PC-9 (cell line): ENCODE measurements at regions not wholly inside any gene's neighbourhood (a gene's known extent, or its start where the extent isn't known, plus 50 kb on each side); places are given as distances from the start of the nearest gene placed in this dataset.

Source experiments
- BruUV-seq: library from RNA; stranded (reverse); fragments of 400-500 nt; replicated peaks from 2 replicates; lab custom pipeline; 2021; lab: Mats Ljungman, UMichigan
- CTCF ChIA-PET: fragments of 300-600 bp; sonication (Branson Sonifier 250); formaldehyde crosslinking; loops from one replicate; lab custom pipeline; 2022; ENCODE audit warnings: antibody characterized with exemption; lab: Charles Lee
- POLR2A ChIA-PET: fragments of 300-600 bp; sonication (Branson Sonifier 250); formaldehyde crosslinking; loops from one replicate; lab custom pipeline; 2022; ENCODE audit warnings: antibody characterized with exemption; ENCODE audit not compliant: unreplicated experiment; lab: Charles Lee
- DNase-seq, 2 experiments: peaks; one replicate each; pipeline versions ENCODE4 v3.0.0 to v3.0.0-alpha.2; 2015 to 2022; ENCODE audit warnings: mixed read lengths in 1 of 2
- H2AFZ ChIP-seq: fragments of 200-600 bp; sonication (generic); 2 replicates; pipeline ENCODE4 v1.8.1; 2017; ENCODE audit warnings: antibody characterized with exemption
- H3F3A ChIP-seq: fragments of 200-600 bp; sonication (generic); 2 replicates; pipeline ENCODE4 v1.8.1; 2017; ENCODE audit warnings: antibody characterized with exemption, mild to moderate bottlenecking, low read depth; ENCODE audit not compliant: insufficient read depth
- H3K27ac ChIP-seq: fragments of 200-600 bp; sonication (generic); 2 replicates; pipeline ENCODE4 v1.6.1; 2016; ENCODE audit warnings: mixed run types
- H3K27me3 ChIP-seq: fragments of 200-600 bp; sonication (generic); 2 replicates; pipeline ENCODE4 v1.6.1; 2016; ENCODE audit warnings: low read depth, mixed run types; ENCODE audit not compliant: insufficient read depth
- H3K36me3 ChIP-seq: fragments of 200-600 bp; sonication (generic); 2 replicates; pipeline ENCODE4 v1.6.1; 2016; ENCODE audit warnings: low read depth, mixed run types
- H3K4me1 ChIP-seq: fragments of 200-600 bp; sonication (generic); replicated peaks from 2 replicates; pipeline ENCODE4 v1.6.1; 2016; ENCODE audit warnings: mixed run types; ENCODE audit not compliant: insufficient read depth
- H3K4me2 ChIP-seq: fragments of 200-600 bp; sonication (generic); 2 replicates; pipeline ENCODE4 v1.6.1; 2017; ENCODE audit warnings: mixed run types
- H3K4me3 ChIP-seq: fragments of 200-600 bp; sonication (generic); 2 replicates; pipeline ENCODE4 v1.6.1; 2016; ENCODE audit warnings: mixed run types
- H3K79me2 ChIP-seq: fragments of 200-600 bp; sonication (generic); 2 replicates; pipeline ENCODE4 v1.6.1; 2017; ENCODE audit warnings: low read depth, mixed run types
- H3K9me2 ChIP-seq: fragments of 200-600 bp; sonication (generic); 2 replicates; pipeline ENCODE4 v1.8.1; 2017; ENCODE audit warnings: mild to moderate bottlenecking; ENCODE audit not compliant: insufficient read depth
- H3K9me3 ChIP-seq: fragments of 200-600 bp; sonication (generic); 2 replicates; pipeline ENCODE4 v1.8.1; 2016; ENCODE audit warnings: low read depth; ENCODE audit not compliant: insufficient read depth
- H4K20me1 ChIP-seq: fragments of 200-600 bp; sonication (generic); 2 replicates; pipeline ENCODE4 v1.8.1; 2017; ENCODE audit not compliant: insufficient read depth
- EZH2 ChIP-seq: fragments of 200-600 bp; sonication (generic); IDR thresholded peaks from 2 replicates; pipeline ENCODE4 v1.8.0; 2017; ENCODE audit warnings: antibody characterized with exemption, low read depth
- intact Hi-C: fragments of 100-400 bp; cut with micrococcal nuclease; formaldehyde crosslinking; loops from one replicate; pipeline ENCODE4 v1.10.0; 2022; ENCODE audit not compliant: unreplicated experiment
- TF ChIP-seq, protein P1 (sequence below): fragments of 200-600 bp; sonication (generic); conservative IDR thresholded peaks from 2 replicates; pipeline ENCODE4 v1.6.1; 2017; ENCODE audit warnings: mixed run types, antibody characterized with exemption, mild to moderate bottlenecking, moderate library complexity

DNA sequence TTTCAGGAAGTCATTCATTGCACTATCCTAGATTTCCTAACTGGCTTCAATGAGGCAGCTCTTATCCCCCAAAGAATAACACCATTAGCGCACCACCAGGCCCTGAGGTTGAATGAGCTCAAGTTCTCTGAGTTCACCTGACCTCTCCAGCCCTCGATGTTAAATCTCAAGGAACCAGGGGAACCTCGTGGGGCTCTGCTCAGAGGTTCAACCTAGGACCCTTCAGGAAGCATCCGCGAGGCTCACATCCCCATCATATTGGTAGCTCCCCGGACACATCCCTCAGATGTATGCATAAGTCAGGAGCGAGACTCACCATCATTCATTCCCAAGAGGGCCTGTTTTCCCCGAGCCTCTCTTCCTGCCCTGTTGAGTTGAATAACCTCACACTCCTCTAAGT, 145.6 kb upstream of the KLHL29 start:
- no peak overlapping the region for H3K4me2 ChIP-seq
- CTCF ChIA-PET, result no interaction called here
- no TSS peak for BruUV-seq

DNA sequence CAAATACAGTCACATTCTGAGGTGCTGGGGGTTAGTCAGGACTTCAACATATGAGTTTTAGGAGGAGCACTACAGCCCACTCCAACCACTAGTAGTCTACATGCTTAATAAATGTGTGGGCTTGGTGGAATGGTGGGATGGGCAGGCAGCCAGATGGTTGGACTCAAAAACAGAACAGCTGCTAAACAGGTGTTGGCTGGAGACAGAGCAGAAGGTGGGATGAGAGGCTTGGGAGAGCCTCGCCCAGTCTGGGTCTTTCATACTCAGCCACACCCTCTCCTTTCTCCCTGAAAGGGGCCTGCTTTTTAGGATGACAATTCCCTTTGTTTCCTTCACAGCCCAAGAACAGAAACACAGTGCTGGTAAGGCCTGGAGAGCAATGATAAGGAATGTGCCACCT, 143.9 kb upstream of the KLHL29 start:
- Histone ChIP-seq H4K20me1 (no peaks in the 10 kb centered on the region), H3K79me2 (no peaks in the 10 kb centered on the region), H2AFZ (no peak overlapping the region), H3K4me1 (no peaks in the 10 kb centered on the region), H3K27ac (no peak overlapping the region), H3K9me2 (no peaks in the 10 kb centered on the region), H3F3A (no peaks in the 10 kb centered on the region), H3K27me3 (peaks cover 75% of the 10 kb centered on the region), H3K4me2 (no peak overlapping the region), H3K36me3 (no peaks in the 10 kb centered on the region), H3K9me3 (no peaks in the 10 kb centered on the region), H3K4me3 (no peak overlapping the region)
- DNase-seq, result no peak
- CTCF ChIA-PET, result no interaction called here
- POLR2A ChIA-PET, result no interaction called here
- intact Hi-C loops, result no loop called here
- no TSS peak for BruUV-seq
- TF ChIP-seq EZH2, result no peak
- TF ChIP-seq, protein P1, sequence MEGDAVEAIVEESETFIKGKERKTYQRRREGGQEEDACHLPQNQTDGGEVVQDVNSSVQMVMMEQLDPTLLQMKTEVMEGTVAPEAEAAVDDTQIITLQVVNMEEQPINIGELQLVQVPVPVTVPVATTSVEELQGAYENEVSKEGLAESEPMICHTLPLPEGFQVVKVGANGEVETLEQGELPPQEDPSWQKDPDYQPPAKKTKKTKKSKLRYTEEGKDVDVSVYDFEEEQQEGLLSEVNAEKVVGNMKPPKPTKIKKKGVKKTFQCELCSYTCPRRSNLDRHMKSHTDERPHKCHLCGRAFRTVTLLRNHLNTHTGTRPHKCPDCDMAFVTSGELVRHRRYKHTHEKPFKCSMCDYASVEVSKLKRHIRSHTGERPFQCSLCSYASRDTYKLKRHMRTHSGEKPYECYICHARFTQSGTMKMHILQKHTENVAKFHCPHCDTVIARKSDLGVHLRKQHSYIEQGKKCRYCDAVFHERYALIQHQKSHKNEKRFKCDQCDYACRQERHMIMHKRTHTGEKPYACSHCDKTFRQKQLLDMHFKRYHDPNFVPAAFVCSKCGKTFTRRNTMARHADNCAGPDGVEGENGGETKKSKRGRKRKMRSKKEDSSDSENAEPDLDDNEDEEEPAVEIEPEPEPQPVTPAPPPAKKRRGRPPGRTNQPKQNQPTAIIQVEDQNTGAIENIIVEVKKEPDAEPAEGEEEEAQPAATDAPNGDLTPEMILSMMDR, result no peak

More for the DNA sequence above, 145.6 kb upstream of the KLHL29 start:
- Histone ChIP-seq H3K4me1 (no peaks in the 10 kb centered on the region), H4K20me1 (no peaks in the 10 kb centered on the region), H3F3A (no peaks in the 10 kb centered on the region), H3K9me2 (no peaks in the 10 kb centered on the region), H3K27me3 (peaks cover 87% of the 10 kb centered on the region), H2AFZ (no peak overlapping the region), H3K36me3 (no peaks in the 10 kb centered on the region), H3K9me3 (no peaks in the 10 kb centered on the region), H3K79me2 (no peaks in the 10 kb centered on the region), H3K4me3 (no peak overlapping the region), H3K27ac (no peak overlapping the region)
- intact Hi-C loops, result no loop called here
- no peak for TF ChIP-seq EZH2
- TF ChIP-seq, protein P1, result no peak
- no peak for DNase-seq
- POLR2A ChIA-PET, result no interaction called here

DNA sequence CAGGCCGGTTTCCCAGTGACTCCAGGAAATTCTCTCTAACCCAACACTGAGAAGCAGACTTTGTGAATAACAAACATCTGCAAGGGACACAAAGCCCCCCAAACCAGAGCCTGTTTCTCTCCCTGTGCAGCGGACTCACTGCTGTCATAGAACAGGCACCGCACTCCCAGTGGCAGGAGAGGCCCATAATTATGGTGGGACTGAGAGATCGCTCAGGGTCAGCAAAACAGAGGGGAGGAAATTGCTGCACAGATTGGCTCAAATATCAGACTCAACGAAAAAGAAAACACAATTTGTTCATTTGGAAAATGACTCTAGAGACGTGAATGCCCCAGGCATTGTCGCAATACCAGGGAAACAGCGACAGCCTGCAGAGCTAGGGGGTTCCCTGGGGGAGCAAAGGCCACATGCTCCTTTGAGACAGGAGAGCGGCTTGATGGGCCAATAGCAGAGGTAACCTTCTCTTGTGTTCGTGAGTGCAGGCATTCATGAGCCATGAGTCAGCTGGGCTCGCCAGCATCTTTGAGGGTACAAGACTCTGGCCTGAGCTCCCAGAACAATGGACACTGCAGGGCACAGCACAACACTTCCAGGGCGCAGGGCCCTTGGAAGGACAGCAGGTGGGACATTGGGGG, 143.3 kb upstream of the KLHL29 start:
- H3K79me2 ChIP-seq, result no peaks in the 10 kb centered on the region
- H4K20me1 ChIP-seq, result no peaks in the 10 kb centered on the region
- no peak overlapping the region for H3K27ac ChIP-seq
- H3K9me3 ChIP-seq, result no peaks in the 10 kb centered on the region
- ChIA-PET CTCF (no interaction called here), POLR2A (no interaction called here)
- peak in 1 of 2 experiments; percentile 0 for DNase-seq
- peaks cover 69% of the 10 kb centered on the region for H3K27me3 ChIP-seq
- H3K4me3 ChIP-seq, result no peak overlapping the region
- intact Hi-C loops, result no loop called here
- H3K4me2 ChIP-seq, result no peak overlapping the region
- TF ChIP-seq, protein P1, result no peak
- no peak for TF ChIP-seq EZH2
- no peaks in the 10 kb centered on the region for H3F3A ChIP-seq
- H3K4me1 ChIP-seq, result no peaks in the 10 kb centered on the region
- no peaks in the 10 kb centered on the region for H3K36me3 ChIP-seq
- H2AFZ ChIP-seq, result no peak overlapping the region
- BruUV-seq, result no TSS peak
- no peaks in the 10 kb centered on the region for H3K9me2 ChIP-seq
